MG63 (cell line): ENCODE measurements at regions not wholly inside any gene's neighbourhood (a gene's known extent, or its start where the extent isn't known, plus 50 kb on each side); places are given as distances from the start of the nearest gene placed in this dataset.
"Not testable (repeated sequence)": the region's sequence is repeated elsewhere in the genome, so short reads cannot be mapped to it uniquely, and the experiment has no call there.

ENCODE experiments used
- DNase-seq: peaks from one replicate; pipeline ENCODE4 v3.0.0-alpha.2; 2020
- H3K27me3 ChIP-seq: fragments of 250-450 bp; sonication (Bioruptor Pico); 2 replicates; pipeline ENCODE4 v1.5.1; 2020; ENCODE audit warnings: mild to moderate bottlenecking, moderate library complexity
- H3K36me3 ChIP-seq: fragments of 250-450 bp; sonication (Bioruptor Pico); 2 replicates; pipeline ENCODE4 v1.5.1; 2020; ENCODE audit warnings: mild to moderate bottlenecking, moderate library complexity
- H3K4me3 ChIP-seq: fragments of 250-450 bp; sonication (Bioruptor Pico); 2 replicates; pipeline ENCODE4 v1.5.1; 2020; ENCODE audit warnings: mild to moderate bottlenecking, moderate library complexity
- H3K9me3 ChIP-seq: fragments of 250-450 bp; sonication (Bioruptor Pico); 2 replicates; pipeline ENCODE4 v1.5.1; 2020; ENCODE audit warnings: mild to moderate bottlenecking, moderate library complexity

- no peaks in the 10 kb centered on the region for H3K27me3 ChIP-seq
- no peak for DNase-seq
- no peak overlapping the region for H3K4me3 ChIP-seq
- H3K36me3 ChIP-seq: no peaks in the 10 kb centered on the region
- H3K9me3 ChIP-seq: no peaks in the 10 kb centered on the region
Measured at GRCh38 chr7:19373334-19373733, 228.1 kb upstream of the FERD3L start.

- Histone ChIP-seq H3K4me3 (no peak overlapping the region), H3K27me3 (no peaks in the 10 kb centered on the region), H3K9me3 (no peaks in the 10 kb centered on the region), H3K36me3 (no peaks in the 10 kb centered on the region)
- DNase-seq: no peak
Measured at GRCh38 chr7:19369806-19370205, 224.6 kb upstream of the FERD3L start.

GRCh38 chr7:19369182-19369581 is 224.0 kb upstream of the FERD3L start:
- no peak overlapping the region for H3K4me3 ChIP-seq
- no peaks in the 10 kb centered on the region for H3K9me3 ChIP-seq
- H3K36me3 ChIP-seq: no peaks in the 10 kb centered on the region
- H3K27me3 ChIP-seq: no peaks in the 10 kb centered on the region
- no peak for DNase-seq

- Histone ChIP-seq H3K9me3 (no peaks in the 10 kb centered on the region), H3K27me3 (no peaks in the 10 kb centered on the region), H3K36me3 (no peaks in the 10 kb centered on the region), H3K4me3 (peak overlapping the region; percentile 16; the same call in 1 of the 2 replicates)
- DNase-seq: no peak
Measured at GRCh38 chr7:19368491-19368925, 223.3 kb upstream of the FERD3L start.

- DNase-seq: no peak
- no peaks in the 10 kb centered on the region for H3K36me3 ChIP-seq
- H3K9me3 ChIP-seq: no peaks in the 10 kb centered on the region
- no peak overlapping the region for H3K4me3 ChIP-seq
- no peaks in the 10 kb centered on the region for H3K27me3 ChIP-seq
Measured at GRCh38 chr7:19364950-19365349, 219.7 kb upstream of the FERD3L start.

GRCh38 chr7:19362099-19362498 is 216.9 kb upstream of the FERD3L start:
- DNase-seq: peak; percentile 14

GRCh38 chr7:19353180-19353579 is 208.0 kb upstream of the FERD3L start:
- Histone ChIP-seq H3K9me3 (no peaks in the 10 kb centered on the region), H3K27me3 (no peaks in the 10 kb centered on the region), H3K4me3 (no peak overlapping the region), H3K36me3 (no peaks in the 10 kb centered on the region)
- DNase-seq: no peak

More at GRCh38 chr7:19362099-19362498, 216.9 kb upstream of the FERD3L start:
- H3K36me3 ChIP-seq: no peaks in the 10 kb centered on the region
- H3K27me3 ChIP-seq: no peaks in the 10 kb centered on the region
- H3K9me3 ChIP-seq: no peaks in the 10 kb centered on the region
- no peak overlapping the region for H3K4me3 ChIP-seq

- no peak overlapping the region for H3K4me3 ChIP-seq
Measured at GRCh38 chr7:19352305-19352695, 207.1 kb upstream of the FERD3L start.

GRCh38 chr7:19351341-19352304 is 206.4 kb upstream of the FERD3L start:
- H3K9me3 ChIP-seq: no peaks in the 10 kb centered on the region
- H3K27me3 ChIP-seq: no peaks in the 10 kb centered on the region
- no peak overlapping the region for H3K4me3 ChIP-seq
- no peaks in the 10 kb centered on the region for H3K36me3 ChIP-seq
- no peak for DNase-seq

More at GRCh38 chr7:19352305-19352695, 207.1 kb upstream of the FERD3L start:
- DNase-seq: no peak
- Histone ChIP-seq H3K9me3 (no peaks in the 10 kb centered on the region), H3K36me3 (no peaks in the 10 kb centered on the region), H3K27me3 (no peaks in the 10 kb centered on the region)

- no peaks in the 10 kb centered on the region for H3K9me3 ChIP-seq
- H3K36me3 ChIP-seq: no peaks in the 10 kb centered on the region
- H3K4me3 ChIP-seq: no peak overlapping the region
Measured at GRCh38 chr7:19339512-19339911, 194.3 kb upstream of the FERD3L start.

GRCh38 chr7:19338512-19338911 is 193.3 kb upstream of the FERD3L start:
- not testable (repeated sequence) for H3K36me3 ChIP-seq, H3K4me3 ChIP-seq, DNase-seq, H3K27me3 ChIP-seq, H3K9me3 ChIP-seq

More at GRCh38 chr7:19339512-19339911, 194.3 kb upstream of the FERD3L start:
- H3K27me3 ChIP-seq: no peaks in the 10 kb centered on the region
- DNase-seq: no peak

GRCh38 chr7:19336836-19337383 is 191.7 kb upstream of the FERD3L start:
- no peaks in the 10 kb centered on the region for H3K27me3 ChIP-seq
- DNase-seq: no peak
- H3K9me3 ChIP-seq: no peaks in the 10 kb centered on the region
- H3K4me3 ChIP-seq: no peak overlapping the region
- no peaks in the 10 kb centered on the region for H3K36me3 ChIP-seq

GRCh38 chr7:19333706-19334105 is 188.5 kb upstream of the FERD3L start:
- H3K9me3 ChIP-seq: no peaks in the 10 kb centered on the region
- no peak overlapping the region for H3K4me3 ChIP-seq
- DNase-seq: no peak
- no peaks in the 10 kb centered on the region for H3K36me3 ChIP-seq
- no peaks in the 10 kb centered on the region for H3K27me3 ChIP-seq

GRCh38 chr7:19327018-19327417 is 181.8 kb upstream of the FERD3L start:
- no peak overlapping the region for H3K4me3 ChIP-seq
- H3K36me3 ChIP-seq: no peaks in the 10 kb centered on the region
- H3K27me3 ChIP-seq: no peaks in the 10 kb centered on the region
- H3K9me3 ChIP-seq: no peaks in the 10 kb centered on the region
- DNase-seq: no peak

- DNase-seq: no peak
- Histone ChIP-seq H3K9me3 (no peaks in the 10 kb centered on the region), H3K36me3 (no peaks in the 10 kb centered on the region)
Measured at GRCh38 chr7:19322002-19322401, 176.8 kb upstream of the FERD3L start.

GRCh38 chr7:19318287-19318686 is 173.1 kb upstream of the FERD3L start:
- H3K4me3 ChIP-seq: no peak overlapping the region
- DNase-seq: no peak
- H3K27me3 ChIP-seq: no peaks in the 10 kb centered on the region
- H3K9me3 ChIP-seq: no peaks in the 10 kb centered on the region
- H3K36me3 ChIP-seq: no peaks in the 10 kb centered on the region

More at GRCh38 chr7:19322002-19322401, 176.8 kb upstream of the FERD3L start:
- H3K4me3 ChIP-seq: no peak overlapping the region
- H3K27me3 ChIP-seq: no peaks in the 10 kb centered on the region

- Histone ChIP-seq H3K27me3 (no peaks in the 10 kb centered on the region), H3K36me3 (no peaks in the 10 kb centered on the region), H3K9me3 (no peaks in the 10 kb centered on the region), H3K4me3 (no peak overlapping the region)
- no peak for DNase-seq
Measured at GRCh38 chr7:19317461-19317860, 172.2 kb upstream of the FERD3L start.

GRCh38 chr7:19312416-19312815 is 167.2 kb upstream of the FERD3L start:
- H3K27me3 ChIP-seq: no peaks in the 10 kb centered on the region
- no peak for DNase-seq
- H3K9me3 ChIP-seq: no peaks in the 10 kb centered on the region
- no peaks in the 10 kb centered on the region for H3K36me3 ChIP-seq
- no peak overlapping the region for H3K4me3 ChIP-seq
